CD4-positive, alpha-beta T cell treated with Interferon gamma for 1 hour (primary cell): ENCODE measurements at regions not wholly inside any gene's neighbourhood (a gene's known extent, or its start where the extent isn't known, plus 50 kb on each side); places are given as distances from the start of the nearest gene placed in this dataset.
"Not testable (repeated sequence)": the region's sequence is repeated elsewhere in the genome, so short reads cannot be mapped to it uniquely, and the experiment has no call there.

Experiments
- DNase-seq: peaks from one replicate; pipeline ENCODE4 v3.0.0-alpha.2; 2020

GRCh38 chr10:90288391-90288933 is 569.4 kb downstream of the HTR7 start:
- no peak for DNase-seq

DNA sequence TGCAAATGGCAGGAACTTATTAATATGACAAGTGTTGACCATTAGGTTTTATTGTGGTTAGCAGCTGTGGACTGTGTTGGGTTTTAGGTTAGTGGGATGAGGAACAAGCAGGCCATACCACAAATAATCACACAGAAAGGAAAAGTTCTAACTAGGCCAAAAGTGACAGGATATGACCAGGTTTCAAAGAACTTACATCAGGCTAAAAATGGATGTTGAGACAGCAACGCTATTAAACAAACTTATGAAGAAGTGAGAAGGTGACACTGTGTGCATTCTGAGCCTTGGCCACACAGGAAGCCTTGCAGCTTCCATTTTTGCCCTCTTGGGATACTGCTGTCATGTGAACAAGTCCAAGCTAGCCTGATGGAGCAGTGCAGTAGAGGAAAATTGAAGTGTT is 568.8 kb downstream of the HTR7 start:
- no peak for DNase-seq

DNA sequence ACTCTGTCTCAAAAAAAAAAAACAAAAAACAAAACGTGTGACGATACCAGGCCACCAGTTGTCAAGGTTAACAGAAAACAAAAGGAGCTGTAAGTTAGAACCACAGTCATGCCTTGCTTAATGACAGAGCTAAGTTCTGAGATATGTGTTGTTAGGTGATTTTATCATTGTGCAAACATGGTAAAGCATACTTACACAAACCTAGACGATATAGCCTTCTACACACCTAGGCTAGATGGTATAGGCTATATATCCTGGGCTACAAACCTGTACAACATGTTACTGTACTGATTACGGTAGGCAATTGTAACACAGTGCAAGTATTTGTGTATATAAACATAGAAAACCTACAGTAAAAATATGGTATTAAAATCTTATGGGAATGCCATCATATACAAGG is 564.2 kb downstream of the HTR7 start:
- DNase-seq = no peak

GRCh38 chr10:90294821-90295540 is 562.9 kb downstream of the HTR7 start:
- DNase-seq = not testable (repeated sequence)

DNA sequence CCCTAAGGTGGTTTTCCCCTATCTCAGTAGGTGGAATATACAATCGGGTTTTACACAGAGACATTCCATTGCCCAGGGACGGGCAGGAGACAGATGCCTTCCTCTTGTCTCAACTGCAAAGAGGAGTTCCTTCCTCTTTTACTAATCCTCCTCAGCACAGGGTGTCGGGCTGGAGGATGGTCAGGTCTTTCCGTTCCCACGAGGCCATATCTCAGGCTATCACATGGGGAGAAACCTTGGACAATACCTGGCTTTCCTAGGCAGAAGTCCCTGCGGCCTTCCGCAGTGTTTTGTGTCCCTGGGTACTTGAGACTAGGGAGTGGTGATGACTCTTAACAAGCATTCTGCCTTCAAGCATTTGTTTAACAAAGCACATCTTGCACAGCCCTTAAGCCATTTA is 555.8 kb downstream of the HTR7 start:
- not testable (repeated sequence) for DNase-seq

DNA sequence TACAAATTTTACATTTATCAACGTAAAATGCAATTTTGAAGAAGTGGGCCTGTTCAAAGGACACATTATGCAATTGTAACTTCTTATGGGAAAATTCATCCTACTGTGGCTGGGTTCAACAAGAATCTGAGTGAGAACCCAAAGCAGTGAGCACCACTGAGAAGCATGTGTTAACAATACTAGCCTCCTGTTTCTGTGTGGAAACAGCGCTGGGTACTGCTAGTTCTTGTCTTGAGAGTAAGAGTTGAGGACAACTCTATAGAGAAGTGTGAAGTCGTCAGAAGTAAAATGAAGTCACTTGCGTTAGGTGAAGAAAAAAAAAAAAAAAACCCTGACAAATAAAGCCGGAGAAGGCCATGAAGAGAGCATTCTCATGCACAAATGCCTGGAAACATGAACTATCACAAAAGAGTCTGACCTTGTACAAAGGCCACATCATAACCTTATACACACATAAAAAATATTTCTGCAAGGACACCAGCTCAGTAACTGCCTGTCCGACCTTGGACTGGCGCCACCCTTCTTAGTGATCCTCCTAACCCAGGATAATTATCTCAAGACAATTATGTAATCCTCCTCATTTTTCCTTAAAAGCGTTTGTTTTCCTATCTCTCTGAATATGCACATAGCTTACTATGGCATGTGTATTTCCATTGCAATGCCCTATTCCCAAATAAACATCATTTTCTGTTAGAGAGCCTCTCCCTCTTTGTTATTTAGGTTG is 554.9 kb downstream of the HTR7 start:
- DNase-seq = no peak

- DNase-seq = no peak
Measured at GRCh38 chr10:90304533-90304932, 553.3 kb downstream of the HTR7 start.

DNA sequence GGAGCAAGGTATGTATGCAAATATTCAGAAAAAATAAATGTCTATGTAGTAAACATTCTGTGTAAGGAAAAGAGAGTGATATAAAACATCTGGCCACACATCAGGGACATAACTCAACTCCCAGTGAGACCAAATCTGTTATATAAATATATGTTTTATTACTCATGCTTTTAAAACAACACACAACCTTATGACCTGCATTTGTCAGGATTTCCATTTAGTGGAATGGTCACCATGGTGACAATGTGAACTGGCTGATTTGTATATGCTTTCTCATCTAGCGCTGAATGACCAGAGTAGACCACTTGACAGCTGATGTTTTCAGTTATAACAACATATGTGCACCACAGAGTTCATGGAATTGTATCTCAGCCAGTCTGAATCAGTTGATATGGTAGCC is 551.7 kb downstream of the HTR7 start:
- DNase-seq = no peak

DNA sequence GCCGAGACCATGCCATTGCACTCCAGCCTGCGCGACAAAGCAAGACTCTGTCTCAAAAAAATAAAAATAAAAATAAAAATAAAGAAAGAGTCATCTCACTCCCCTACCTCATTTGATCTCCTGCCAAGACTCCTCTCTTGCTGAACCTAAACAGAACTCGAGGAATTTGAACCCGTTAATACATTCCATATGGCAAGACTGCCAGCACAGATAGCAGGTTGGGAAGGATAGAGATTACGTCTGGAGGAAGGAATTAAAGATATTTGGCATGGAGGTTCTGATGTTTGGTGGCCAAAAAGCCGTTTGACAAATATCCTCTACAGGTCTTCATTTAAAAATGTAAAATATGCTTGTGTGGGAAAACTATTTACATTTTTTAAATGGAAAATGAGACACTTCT is 549.6 kb downstream of the HTR7 start:
- DNase-seq = no peak

GRCh38 chr10:90313576-90314325 is 544.1 kb downstream of the HTR7 start:
- DNase-seq = no peak

GRCh38 chr10:90314718-90315117 is 543.1 kb downstream of the HTR7 start:
- DNase-seq = no peak

GRCh38 chr10:90317172-90317571 is 540.7 kb downstream of the HTR7 start:
- no peak for DNase-seq

- DNase-seq = no peak
Measured at GRCh38 chr10:90318659-90319058, 539.2 kb downstream of the HTR7 start.

GRCh38 chr10:90319188-90319914 is 538.5 kb downstream of the HTR7 start:
- no peak for DNase-seq

DNA sequence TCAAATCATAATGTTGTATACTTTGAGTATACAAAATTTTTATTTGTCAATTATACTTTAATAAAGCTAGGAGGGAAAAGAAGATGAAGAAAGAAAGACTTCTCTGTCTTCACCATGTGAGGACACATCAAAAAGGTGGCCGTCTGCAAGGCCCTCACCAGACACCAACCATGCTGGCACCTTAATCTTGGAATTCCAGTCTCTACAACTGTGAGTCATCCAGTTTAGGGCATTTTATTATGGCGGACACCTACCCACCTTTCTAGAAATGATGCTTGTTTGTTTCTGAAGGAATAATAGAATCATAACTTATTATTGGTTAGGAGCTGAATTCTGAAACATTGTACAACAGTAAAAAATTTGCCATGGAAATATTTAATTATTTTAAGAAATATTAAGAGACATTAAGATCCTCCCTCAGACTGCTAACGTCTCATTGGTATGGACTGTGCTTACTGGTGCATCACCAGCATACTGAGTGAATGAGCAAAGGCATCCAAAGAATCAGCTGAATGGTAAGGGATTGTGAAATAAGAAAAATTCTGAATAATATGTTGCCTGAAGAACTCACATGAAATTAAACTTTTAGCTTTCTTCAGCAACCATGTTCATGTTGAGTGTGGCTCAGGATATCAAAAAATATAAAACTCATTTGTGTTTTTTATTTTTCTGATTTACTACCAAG is 536.6 kb downstream of the HTR7 start:
- no peak for DNase-seq

DNA sequence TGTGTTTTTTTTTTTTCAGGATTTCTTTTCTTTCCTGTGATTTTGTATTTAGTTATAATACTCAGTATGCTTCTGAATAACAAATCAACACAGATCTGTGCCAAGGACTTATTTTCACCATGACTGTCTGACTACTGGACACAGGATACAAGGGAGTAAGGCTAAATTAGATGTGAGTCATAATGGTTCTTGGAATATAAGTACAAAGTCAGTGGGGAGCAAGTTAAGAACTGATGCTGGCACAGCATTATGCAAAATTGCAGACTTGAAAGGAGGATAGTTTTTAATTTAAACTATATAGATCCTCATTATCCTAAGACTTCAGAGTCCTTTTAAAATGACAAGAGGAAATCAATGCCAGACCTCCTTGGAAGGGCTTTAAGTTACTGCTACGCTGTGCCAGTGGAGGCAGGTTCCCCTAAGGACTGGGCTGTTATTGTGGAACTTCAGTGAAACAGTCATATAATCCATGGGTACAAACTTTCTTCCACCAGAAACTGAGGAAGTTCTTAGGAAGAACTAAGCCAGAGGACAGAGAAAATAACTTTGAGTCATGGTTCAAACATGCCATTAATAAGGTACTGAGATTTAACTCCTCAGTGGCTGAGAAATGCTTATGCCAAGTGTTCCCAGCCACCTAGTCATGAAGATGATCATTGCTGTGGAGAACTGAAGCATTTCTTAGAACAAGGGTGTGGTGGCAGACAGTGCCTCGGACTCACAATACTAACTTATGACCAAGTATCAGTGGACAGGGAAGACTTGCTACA is 531.2 kb downstream of the HTR7 start:
- DNase-seq = no peak

DNA sequence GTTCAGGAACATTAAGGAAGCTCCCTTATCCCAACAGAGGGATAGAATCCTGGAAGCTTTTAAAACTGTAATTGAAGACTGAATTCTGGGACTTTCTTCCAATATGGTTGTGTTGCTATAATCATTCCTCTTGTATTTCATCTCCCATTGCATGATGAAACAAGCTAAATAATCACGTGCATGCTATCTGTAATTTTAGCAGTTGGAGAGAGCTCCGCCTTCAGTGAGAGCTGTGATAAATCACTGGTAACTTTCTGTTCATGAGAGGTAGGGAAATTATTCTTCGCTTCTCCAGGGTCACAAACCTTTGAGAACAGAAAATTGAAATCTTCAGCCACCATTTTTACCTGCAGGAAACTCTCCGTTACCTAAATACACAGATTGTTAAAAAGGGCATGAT is 530.2 kb downstream of the HTR7 start:
- no peak for DNase-seq

GRCh38 chr10:90328459-90328858 is 529.4 kb downstream of the HTR7 start:
- no peak for DNase-seq

GRCh38 chr10:90328896-90329295 is 528.9 kb downstream of the HTR7 start:
- no peak for DNase-seq

DNA sequence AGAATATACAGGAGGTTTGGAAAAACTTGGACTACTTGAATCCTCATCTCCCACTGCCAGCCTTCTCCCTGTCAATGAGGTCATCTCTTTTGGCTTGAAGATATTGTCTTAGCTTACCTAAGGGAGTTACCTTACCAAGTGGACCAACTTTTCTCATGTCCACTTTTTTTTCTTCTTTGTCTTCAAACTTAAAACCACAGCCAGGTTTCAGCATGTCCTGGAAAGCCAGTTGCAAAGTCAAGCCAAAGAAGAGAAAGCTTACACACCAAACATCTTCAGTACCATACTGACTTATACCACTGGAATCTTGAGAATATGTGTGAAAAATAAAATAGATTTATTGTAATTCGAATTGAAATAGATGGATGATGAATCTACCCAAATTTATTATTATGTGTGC is 520.5 kb downstream of the HTR7 start:
- no peak for DNase-seq

- DNase-seq = no peak
Measured at GRCh38 chr10:90342480-90342879, 515.4 kb downstream of the HTR7 start.

DNA sequence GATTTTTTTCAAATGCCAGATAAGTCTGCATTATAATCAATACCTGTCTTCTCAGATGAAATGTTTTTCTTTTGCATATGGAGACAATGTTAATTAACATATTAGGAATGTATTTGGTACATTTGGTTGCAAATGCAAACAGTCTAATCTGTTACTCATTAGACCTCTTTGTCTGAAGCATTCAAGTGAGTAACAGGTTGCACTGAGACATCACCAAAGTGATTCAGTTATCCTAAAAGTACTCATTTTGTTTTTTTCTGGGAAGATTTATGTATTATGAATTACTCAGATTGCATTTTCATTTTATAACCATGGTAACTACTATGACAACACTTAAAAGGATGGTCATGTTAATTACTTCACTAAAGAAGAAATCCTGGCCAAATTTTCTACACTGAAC is 513.6 kb downstream of the HTR7 start:
- DNase-seq = no peak
